Ovary (tissue), 7 donors: ENCODE measurements at regions not wholly inside any gene's neighbourhood (a gene's known extent, or its start where the extent isn't known, plus 50 kb on each side); places are given as distances from the start of the nearest gene placed in this dataset.

Experiments used
- DNase-seq, 5 donors: peaks; one replicate each; pipeline ENCODE4 v3.0.0-alpha.2; 2019 to 2020
- H3K27ac ChIP-seq, 2 donors: fragments of 200-600 bp; one replicate each; pipeline versions ENCODE4 v1.5.1 to v1.8.0; 2019 to 2022
- H3K27me3 ChIP-seq: fragments of 200-600 bp; one replicate; pipeline ENCODE4 v1.8.0; 2022
- H3K36me3 ChIP-seq: fragments of 200-600 bp; sonication (generic); one replicate; pipeline ENCODE4 v1.5.1; 2019
- H3K4me1 ChIP-seq: one replicate; pipeline ENCODE4 v1.8.1; 2013; ENCODE audit warnings: mild to moderate bottlenecking, moderate library complexity; ENCODE audit not compliant: insufficient read depth
- H3K4me3 ChIP-seq: fragments of 200-600 bp; sonication (generic); one replicate; pipeline ENCODE4 v1.5.1; 2017
- H3K9me3 ChIP-seq, 2 donors: fragments of 200-600 bp in 1 of 2; sonication (generic) in 1 of 2; one replicate each; pipeline versions ENCODE4 v1.5.1 to v1.8.1; 2013 to 2019; ENCODE audit warnings: mild to moderate bottlenecking in 1 of 2, moderate library complexity in 1 of 2
- EP300 ChIP-seq: sonication (generic); formaldehyde crosslinking; IDR thresholded peaks from one replicate; pipeline ENCODE4 v1.6.1; 2017; ENCODE audit warnings: antibody characterized with exemption
- POLR2A ChIP-seq: fragments of 450-650 bp; IDR thresholded peaks from one replicate; pipeline ENCODE4 v1.6.1; 2017; ENCODE audit warnings: antibody characterized with exemption, mild to moderate bottlenecking, moderate library complexity
- WGBS, 3 donors: extraction: QIAGEN DNeasy Blood & Tissue Kit in 1 of 3; methylation state at CpG; one replicate each; pipeline versions ENCODE4 v1.1.5 to v1.1.7; 2013 to 2017; 5-methylcytosine and 5-hydroxymethylcytosine counted together
- intact Hi-C, 4 donors: fragments of 100-400 bp; cut with DNase I; formaldehyde crosslinking; loops; one replicate each; pipeline versions ENCODE4 v1.11.0 to v1.15.1; 2022 to 2023
- TF ChIP-seq, protein P1 (sequence below), 3 donors: fragments of 450-650 bp in 2 of 3; fragments of 200-600 bp in 1 of 3; IDR thresholded peaks; one replicate each; pipeline versions ENCODE4 v1.5.1 to v1.8.0; 2016 to 2022; ENCODE audit warnings: antibody characterized with exemption in 3 of 3, mild to moderate bottlenecking in 1 of 3
- donor health status: DM: no; HTN: no; CAD: no; lungs with moderate emphysema.
- donor health status: DM: no; HTN: no; CAD: no.
- donor health status: Bipolar disorder and iron deficiency.
- donor health status: DM: no; HTN: no; CAD: no.
- donor health status: DM: yes; HTN: yes; CAD: no.

GRCh38 chr3:35335703-35336102 is 303.6 kb upstream of the ARPP21 start:
- Histone ChIP-seq H3K4me1 (no peaks in the 10 kb centered on the region), H3K36me3 (no peaks in the 10 kb centered on the region), H3K4me3 (no peak overlapping the region), H3K27me3 (no peaks in the 10 kb centered on the region), H3K9me3 (no peaks in the 10 kb centered on the region), H3K27ac (no peak overlapping the region)
- TF ChIP-seq EP300 (no peak), POLR2A (no peak)
- TF ChIP-seq, protein P1, sequence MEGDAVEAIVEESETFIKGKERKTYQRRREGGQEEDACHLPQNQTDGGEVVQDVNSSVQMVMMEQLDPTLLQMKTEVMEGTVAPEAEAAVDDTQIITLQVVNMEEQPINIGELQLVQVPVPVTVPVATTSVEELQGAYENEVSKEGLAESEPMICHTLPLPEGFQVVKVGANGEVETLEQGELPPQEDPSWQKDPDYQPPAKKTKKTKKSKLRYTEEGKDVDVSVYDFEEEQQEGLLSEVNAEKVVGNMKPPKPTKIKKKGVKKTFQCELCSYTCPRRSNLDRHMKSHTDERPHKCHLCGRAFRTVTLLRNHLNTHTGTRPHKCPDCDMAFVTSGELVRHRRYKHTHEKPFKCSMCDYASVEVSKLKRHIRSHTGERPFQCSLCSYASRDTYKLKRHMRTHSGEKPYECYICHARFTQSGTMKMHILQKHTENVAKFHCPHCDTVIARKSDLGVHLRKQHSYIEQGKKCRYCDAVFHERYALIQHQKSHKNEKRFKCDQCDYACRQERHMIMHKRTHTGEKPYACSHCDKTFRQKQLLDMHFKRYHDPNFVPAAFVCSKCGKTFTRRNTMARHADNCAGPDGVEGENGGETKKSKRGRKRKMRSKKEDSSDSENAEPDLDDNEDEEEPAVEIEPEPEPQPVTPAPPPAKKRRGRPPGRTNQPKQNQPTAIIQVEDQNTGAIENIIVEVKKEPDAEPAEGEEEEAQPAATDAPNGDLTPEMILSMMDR (IDR thresholded peaks at IDR 0.05): no peak
- intact Hi-C loops: no loop called here
- 89 to 91% (median 90%) methylated on average over 3 of the region's 3 CpGs for WGBS, 3 donors
- DNase-seq: no peak

DNA sequence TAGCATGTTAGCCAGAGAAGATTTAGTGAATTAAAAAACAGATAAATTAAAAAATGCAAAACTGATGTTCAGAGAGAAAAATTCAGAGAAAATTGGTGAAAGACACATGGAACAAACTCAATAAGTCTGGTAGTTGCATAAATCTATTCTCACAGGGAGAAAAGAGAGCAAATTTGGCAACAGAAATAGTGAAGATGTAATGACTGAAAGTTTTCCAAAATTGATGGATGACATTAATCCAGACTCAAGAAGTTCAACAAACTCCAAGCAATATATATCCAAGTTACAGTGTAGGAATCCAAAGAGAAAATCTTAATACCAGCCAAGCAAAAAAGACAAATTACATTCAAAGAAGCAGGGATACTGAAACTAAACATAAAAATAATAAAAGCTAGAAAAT is 302.7 kb upstream of the ARPP21 start:
- Histone ChIP-seq H3K9me3 (no peaks in the 10 kb centered on the region), H3K27ac (no peak overlapping the region), H3K4me3 (no peak overlapping the region), H3K36me3 (no peaks in the 10 kb centered on the region), H3K27me3 (no peaks in the 10 kb centered on the region), H3K4me1 (no peaks in the 10 kb centered on the region)
- DNase-seq: no peak
- TF ChIP-seq, protein P1 (IDR thresholded peaks at IDR 0.05): no peak
- TF ChIP-seq POLR2A (no peak), EP300 (no peak)
- intact Hi-C loops: no loop called here

- intact Hi-C loops: no loop called here
These were observed 301.1 kb upstream of the ARPP21 start for GRCh38 chr3:35338186-35338585.

GRCh38 chr3:35380196-35380595 is 259.1 kb upstream of the ARPP21 start:
- H3K27me3 ChIP-seq: no peaks in the 10 kb centered on the region
- no peaks in the 10 kb centered on the region for H3K4me1 ChIP-seq
- H3K27ac ChIP-seq: no peak overlapping the region
- intact Hi-C loops: no loop called here
- no peaks in the 10 kb centered on the region for H3K36me3 ChIP-seq
- no peak for TF ChIP-seq EP300
- H3K9me3 ChIP-seq: no peaks in the 10 kb centered on the region
- no peak overlapping the region for H3K4me3 ChIP-seq
- no peak for DNase-seq
- WGBS, 3 donors: 82 to 88% (median 87%) methylated on average over 1 of the region's 1 CpG

More at GRCh38 chr3:35338186-35338585, 301.1 kb upstream of the ARPP21 start:
- Histone ChIP-seq H3K27ac (no peak overlapping the region), H3K4me1 (no peaks in the 10 kb centered on the region), H3K36me3 (no peaks in the 10 kb centered on the region), H3K27me3 (no peaks in the 10 kb centered on the region), H3K4me3 (no peak overlapping the region), H3K9me3 (no peaks in the 10 kb centered on the region)
- WGBS, 3 donors: 12 to 40% (median 27%) methylated on average over 2 of the region's 2 CpGs
- DNase-seq: no peak
- TF ChIP-seq, protein P1 (IDR thresholded peaks at IDR 0.05): no peak
- TF ChIP-seq EP300 (no peak), POLR2A (no peak)

DNA sequence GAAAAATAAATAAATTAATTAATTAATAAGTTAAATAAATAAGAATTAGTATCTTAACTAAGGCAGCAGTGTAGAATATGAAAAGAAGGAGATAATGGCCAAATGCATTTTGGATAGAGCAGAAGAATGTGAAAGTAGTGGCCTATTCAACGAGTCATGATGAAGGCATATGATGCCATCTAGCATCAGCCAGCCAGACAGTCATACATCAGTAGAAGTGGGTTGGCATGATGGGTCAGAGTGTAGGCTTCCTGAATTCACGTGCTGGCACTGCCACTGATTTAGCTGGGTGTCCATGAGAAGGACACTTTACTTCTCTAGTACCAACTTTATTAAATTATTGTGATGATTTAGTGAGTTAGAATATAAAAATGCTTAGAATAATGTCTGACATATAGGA is 256.1 kb upstream of the ARPP21 start:
- TF ChIP-seq EP300: no peak
- no peak overlapping the region for H3K4me3 ChIP-seq
- H3K27me3 ChIP-seq: no peaks in the 10 kb centered on the region
- intact Hi-C loops: no loop called here
- no peaks in the 10 kb centered on the region for H3K36me3 ChIP-seq
- H3K9me3 ChIP-seq: no peaks in the 10 kb centered on the region
- no peaks in the 10 kb centered on the region for H3K4me1 ChIP-seq
- WGBS, 3 donors: 69 to 88% (median 82%) methylated on average over 2 of the region's 2 CpGs
- H3K27ac ChIP-seq: no peak overlapping the region
- DNase-seq: no peak
